Left lung (tissue), 4 donors: ENCODE measurements at regions not wholly inside any gene's neighbourhood (a gene's known extent, or its start where the extent isn't known, plus 50 kb on each side); places are given as distances from the start of the nearest gene placed in this dataset.

ENCODE experiments used
- ATAC-seq: fragments of 200-7000 bp; cut with Tn5 transposase; one replicate; pipeline ENCODE4 v1.9.1; 2020; ENCODE audit warnings: moderate library complexity
- DNase-seq, 4 donors: peaks; one replicate each; pipeline ENCODE4 v3.0.0-alpha.2; 2013 to 2020
- H3K27ac ChIP-seq, 2 donors: fragments of 200-600 bp; sonication (generic) in 1 of 2; one replicate each; pipeline versions ENCODE4 v1.5.0 to v1.8.0; 2020 to 2021
- H3K27me3 ChIP-seq, 2 donors: fragments of 200-600 bp; sonication (generic) in 1 of 2; one replicate each; pipeline versions ENCODE4 v1.5.0 to v1.8.0; 2020 to 2021
- H3K36me3 ChIP-seq, 2 donors: fragments of 200-600 bp; sonication (generic) in 1 of 2; one replicate each; pipeline versions ENCODE4 v1.5.0 to v1.8.0; 2020 to 2021
- H3K4me1 ChIP-seq, 2 donors: fragments of 200-600 bp; one replicate each; pipeline ENCODE4 v1.8.0; 2021
- H3K4me3 ChIP-seq, 2 donors: fragments of 200-600 bp; sonication (generic) in 1 of 2; one replicate each; pipeline versions ENCODE4 v1.5.0 to v1.8.0; 2020 to 2021; ENCODE audit warnings: mild to moderate bottlenecking in 1 of 2
- H3K9me3 ChIP-seq, 2 donors: fragments of 200-600 bp; sonication (generic) in 1 of 2; one replicate each; pipeline versions ENCODE4 v1.5.0 to v1.8.0; 2020 to 2021
- intact Hi-C, 2 donors: fragments of 100-400 bp; cut with DNase I; formaldehyde crosslinking; loops; one replicate each; pipeline versions ENCODE4 v1.11.2 to v1.14.2; 2022
- TF ChIP-seq, protein P1 (sequence below), 2 donors: fragments of 200-600 bp; sonication (generic) in 1 of 2; IDR thresholded peaks; one replicate each; pipeline versions ENCODE4 v1.5.0 to v1.8.0; 2021; ENCODE audit warnings: antibody characterized with exemption in 2 of 2
- donor health status: DM: no; HTN: yes; CAD: no.
- donor health status: DM: no; HTN: no; CAD: no.

DNA sequence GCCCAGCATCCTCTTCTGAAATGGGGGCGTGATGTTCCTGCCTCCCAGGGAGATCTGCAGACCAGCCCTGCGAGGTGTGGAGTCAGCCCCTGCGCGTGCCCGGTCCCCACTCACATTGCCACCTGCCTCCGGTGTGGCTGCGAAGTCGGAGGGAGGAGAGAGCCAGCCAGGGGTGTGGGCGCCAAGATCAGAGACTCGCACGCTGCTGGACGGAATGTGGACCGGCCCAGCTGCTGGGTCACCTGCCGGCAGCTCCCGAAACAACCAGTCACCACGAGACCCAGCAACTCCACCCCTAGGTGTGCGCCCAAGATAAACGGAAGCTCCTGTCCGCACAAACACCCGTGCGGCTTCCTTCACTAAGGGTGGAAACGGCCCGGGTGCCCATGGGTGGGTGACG is 51.1 kb upstream of the EGFL7 start:
- TF ChIP-seq, protein P1, sequence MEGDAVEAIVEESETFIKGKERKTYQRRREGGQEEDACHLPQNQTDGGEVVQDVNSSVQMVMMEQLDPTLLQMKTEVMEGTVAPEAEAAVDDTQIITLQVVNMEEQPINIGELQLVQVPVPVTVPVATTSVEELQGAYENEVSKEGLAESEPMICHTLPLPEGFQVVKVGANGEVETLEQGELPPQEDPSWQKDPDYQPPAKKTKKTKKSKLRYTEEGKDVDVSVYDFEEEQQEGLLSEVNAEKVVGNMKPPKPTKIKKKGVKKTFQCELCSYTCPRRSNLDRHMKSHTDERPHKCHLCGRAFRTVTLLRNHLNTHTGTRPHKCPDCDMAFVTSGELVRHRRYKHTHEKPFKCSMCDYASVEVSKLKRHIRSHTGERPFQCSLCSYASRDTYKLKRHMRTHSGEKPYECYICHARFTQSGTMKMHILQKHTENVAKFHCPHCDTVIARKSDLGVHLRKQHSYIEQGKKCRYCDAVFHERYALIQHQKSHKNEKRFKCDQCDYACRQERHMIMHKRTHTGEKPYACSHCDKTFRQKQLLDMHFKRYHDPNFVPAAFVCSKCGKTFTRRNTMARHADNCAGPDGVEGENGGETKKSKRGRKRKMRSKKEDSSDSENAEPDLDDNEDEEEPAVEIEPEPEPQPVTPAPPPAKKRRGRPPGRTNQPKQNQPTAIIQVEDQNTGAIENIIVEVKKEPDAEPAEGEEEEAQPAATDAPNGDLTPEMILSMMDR (IDR thresholded peaks at IDR 0.05) = no peak
- Histone ChIP-seq H3K27me3 (no peaks in the 10 kb centered on the region), H3K4me1 (peaks cover 10 to 34% of the 10 kb centered on the region in 2 donors), H3K9me3 (no peaks in the 10 kb centered on the region), H3K36me3 (no peaks in the 10 kb centered on the region), H3K4me3 (no peak overlapping the region), H3K27ac (no peak overlapping the region)
- DNase-seq = no peak
- no peak for ATAC-seq
- intact Hi-C loops = loop anchor here in 1 of 2 donors (10.0 kb wide), 1 partner anchor 67 kb away; the partner anchor contains the start of gene NOTCH1

DNA sequence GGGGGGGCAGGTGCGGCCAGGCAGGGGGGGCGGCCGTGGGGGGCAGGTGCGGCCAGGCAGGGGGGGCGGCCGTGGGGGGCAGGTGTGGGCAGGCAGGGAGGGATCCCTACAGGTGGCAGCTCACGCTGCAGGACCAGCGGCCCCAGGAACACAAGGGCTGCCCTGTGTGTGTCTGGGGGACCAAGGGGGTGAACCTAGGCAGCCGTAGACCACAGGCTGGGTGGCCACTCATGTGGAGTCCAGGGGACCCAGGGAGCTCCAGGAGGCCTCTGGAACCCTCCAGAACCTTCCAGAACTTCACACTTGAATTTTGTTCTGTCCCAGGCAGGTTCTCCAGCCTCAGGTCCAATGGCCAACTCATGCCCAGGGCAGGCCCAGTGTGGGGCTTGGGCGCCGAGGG is 51.6 kb upstream of the EGFL7 start:
- no peaks in the 10 kb centered on the region for H3K36me3 ChIP-seq
- ATAC-seq (no peak), DNase-seq (no peak)
- peaks cover 10 to 34% of the 10 kb centered on the region in 2 donors for H3K4me1 ChIP-seq
- intact Hi-C loops = loop anchor here in 1 of 2 donors (10.0 kb wide), 1 partner anchor 66 kb away; the partner anchor contains the start of gene NOTCH1
- no peaks in the 10 kb centered on the region for H3K27me3 ChIP-seq
- TF ChIP-seq, protein P1 (IDR thresholded peaks at IDR 0.05) = no peak
- no peak overlapping the region for H3K27ac ChIP-seq
- H3K9me3 ChIP-seq = no peaks in the 10 kb centered on the region
- no peak overlapping the region for H3K4me3 ChIP-seq

DNA sequence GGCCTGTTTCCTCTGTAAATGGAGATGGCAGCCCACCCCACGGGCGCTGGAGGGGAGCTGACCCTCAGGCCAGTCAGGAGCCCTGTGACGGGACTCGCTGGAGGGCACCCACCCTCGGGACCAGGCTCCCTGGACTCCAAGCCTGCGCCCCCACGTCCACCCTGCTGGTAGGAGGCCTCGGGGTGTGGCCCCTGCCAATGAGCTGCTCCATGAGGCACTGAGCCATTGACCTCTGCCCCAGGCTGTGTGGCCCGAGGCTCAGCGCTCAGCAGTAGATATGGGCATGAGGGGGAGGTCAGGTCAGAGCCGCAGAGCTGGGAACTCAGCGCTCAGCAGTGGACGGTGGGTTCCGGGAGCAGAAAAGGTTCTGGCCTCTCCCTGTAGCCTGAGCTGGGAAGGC is 52.3 kb upstream of the EGFL7 start:
- Histone ChIP-seq H3K27ac (no peak overlapping the region), H3K27me3 (no peaks in the 10 kb centered on the region), H3K4me1 (peaks cover 10 to 34% of the 10 kb centered on the region in 2 donors), H3K4me3 (no peak overlapping the region), H3K9me3 (no peaks in the 10 kb centered on the region), H3K36me3 (no peaks in the 10 kb centered on the region)
- intact Hi-C loops = loop anchor here in 1 of 2 donors (10.0 kb wide), 1 partner anchor 66 kb away; the partner anchor contains the start of gene NOTCH1
- DNase-seq (no peak), ATAC-seq (no peak)
- TF ChIP-seq, protein P1 (IDR thresholded peaks at IDR 0.05) = no peak

DNA sequence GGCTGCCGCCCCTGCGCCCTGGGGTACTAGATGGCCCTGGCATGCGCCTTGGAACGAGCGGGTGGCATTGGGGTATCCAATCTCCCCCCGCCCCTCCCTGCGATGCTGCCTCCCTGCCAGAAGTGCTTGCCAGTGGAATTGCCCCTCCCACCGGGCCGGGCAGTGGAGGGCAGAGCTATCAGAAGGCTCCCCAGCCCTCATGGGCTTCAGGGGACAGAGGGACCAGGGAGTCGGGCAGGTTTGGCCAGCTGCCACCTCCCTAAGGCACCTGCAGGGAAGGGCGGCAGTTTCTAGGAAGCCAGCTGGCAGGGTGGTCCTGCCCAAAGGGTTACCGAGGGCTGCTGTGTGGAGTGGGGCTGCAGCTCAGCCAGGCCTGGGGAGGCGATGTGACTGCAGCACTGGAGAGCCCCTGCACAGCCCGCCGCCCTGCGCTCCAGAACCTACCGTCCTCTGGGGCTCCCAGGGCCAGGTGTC is 52.8 kb upstream of the EGFL7 start:
- TF ChIP-seq, protein P1 (IDR thresholded peaks at IDR 0.05) = no peak
- no peaks in the 10 kb centered on the region for H3K9me3 ChIP-seq
- H3K27ac ChIP-seq = no peak overlapping the region
- H3K36me3 ChIP-seq = no peaks in the 10 kb centered on the region
- intact Hi-C loops = loop anchor here in 1 of 2 donors (10.0 kb wide), 1 partner anchor 65 kb away; the partner anchor contains the start of gene NOTCH1
- peaks cover 0 to under 1% of the 10 kb centered on the region in 2 donors for H3K27me3 ChIP-seq
- ATAC-seq (no peak), DNase-seq (no peak)
- H3K4me3 ChIP-seq = no peak overlapping the region
- H3K4me1 ChIP-seq = peaks cover 9 to 33% of the 10 kb centered on the region in 2 donors

DNA sequence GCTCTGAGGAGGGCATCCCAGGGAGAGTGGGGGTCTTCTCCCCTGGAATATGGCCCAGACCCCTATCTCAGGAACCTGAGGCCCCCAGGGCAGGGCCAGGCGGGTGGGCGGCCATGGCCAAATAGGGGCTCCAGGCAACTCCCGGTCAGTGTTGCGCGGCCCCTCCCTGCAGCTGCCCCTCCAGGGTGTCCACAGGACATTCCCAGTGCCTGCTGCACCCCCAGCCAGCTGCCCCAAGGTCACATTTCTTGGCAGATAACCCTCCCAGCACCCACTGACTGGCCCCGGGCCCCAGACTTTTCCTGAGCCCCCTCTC is 53.6 kb upstream of the EGFL7 start:
- no peak for DNase-seq

More for the DNA sequence above, 53.6 kb upstream of the EGFL7 start:
- Histone ChIP-seq H3K4me3 (no peak overlapping the region), H3K9me3 (no peaks in the 10 kb centered on the region), H3K27me3 (peaks cover 0 to 8% of the 10 kb centered on the region in 2 donors), H3K36me3 (no peaks in the 10 kb centered on the region), H3K27ac (no peak overlapping the region), H3K4me1 (peaks cover 6 to 34% of the 10 kb centered on the region in 2 donors)
- no peak for ATAC-seq
- intact Hi-C loops = no loop called here
- TF ChIP-seq, protein P1 (IDR thresholded peaks at IDR 0.05) = no peak
